GM23338 (cell line): ENCODE measurements at regions not wholly inside any gene's neighbourhood (a gene's known extent, or its start where the extent isn't known, plus 50 kb on each side); places are given as distances from the start of the nearest gene placed in this dataset.

Experiments used
- ATAC-seq: fragments of 200-7000 bp; cut with Tn5 transposase; 3 replicates; pipeline ENCODE4 v1.9.1; 2020
- DNase-seq: peaks from one replicate; pipeline ENCODE4 v3.0.0-alpha.2; 2015; ENCODE audit warnings: low spot score
- H2AFZ ChIP-seq: fragments of 200-600 bp; sonication (generic); 2 replicates; pipeline ENCODE4 v1.8.0; 2016; ENCODE audit warnings: antibody characterized with exemption, mild to moderate bottlenecking, moderate library complexity
- H3F3A ChIP-seq: fragments of 200-600 bp; sonication (generic); replicated peaks from 2 replicates; pipeline ENCODE4 v1.8.0; 2017; ENCODE audit warnings: antibody characterized with exemption, mixed run types, low read depth
- H3K27ac ChIP-seq: fragments of 200-600 bp; sonication (generic); 2 replicates; pipeline ENCODE4 v1.6.1; 2016; ENCODE audit warnings: low read depth
- H3K27me3 ChIP-seq: fragments of 200-600 bp; sonication (generic); 2 replicates; pipeline ENCODE4 v1.8.0; 2016; ENCODE audit warnings: mild to moderate bottlenecking, mixed run types, moderate library complexity; ENCODE audit not compliant: insufficient read depth
- H3K36me3 ChIP-seq: fragments of 200-600 bp; sonication (generic); 2 replicates; pipeline ENCODE4 v1.8.0; 2016; ENCODE audit warnings: mild to moderate bottlenecking; ENCODE audit not compliant: insufficient read depth
- H3K4me1 ChIP-seq: fragments of 200-600 bp; sonication (generic); 2 replicates; pipeline ENCODE4 v1.8.0; 2016; ENCODE audit warnings: mild to moderate bottlenecking, moderate library complexity; ENCODE audit not compliant: insufficient read depth
- H3K4me2 ChIP-seq: fragments of 200-600 bp; sonication (generic); 2 replicates; pipeline ENCODE4 v1.7.1; 2017; ENCODE audit warnings: mixed run types
- H3K4me3 ChIP-seq: fragments of 200-600 bp; sonication (generic); 2 replicates; pipeline ENCODE4 v1.6.1; 2016; ENCODE audit warnings: mixed run types
- H3K79me2 ChIP-seq: fragments of 200-600 bp; sonication (generic); replicated peaks from 2 replicates; pipeline ENCODE4 v1.8.0; 2017; ENCODE audit warnings: mild to moderate bottlenecking; ENCODE audit not compliant: insufficient read depth
- H3K9me2 ChIP-seq: fragments of 200-600 bp; sonication (generic); 2 replicates; pipeline ENCODE4 v1.8.0; 2017; ENCODE audit not compliant: insufficient read depth
- H4K20me1 ChIP-seq: fragments of 200-600 bp; sonication (generic); replicated peaks from 2 replicates; pipeline ENCODE4 v1.8.0; 2017; ENCODE audit warnings: mild to moderate bottlenecking; ENCODE audit not compliant: insufficient read depth
- H3K27ac Mint-ChIP-seq: 2 replicates; pipeline ENCODE4 v1.8.0; 2020; ENCODE audit warnings: inconsistent platforms, mild to moderate bottlenecking, moderate library complexity, mixed read lengths
- H3K27me3 Mint-ChIP-seq: 3 replicates; pipeline ENCODE4 v1.8.0; 2022; ENCODE audit warnings: low read depth, mild to moderate bottlenecking, moderate library complexity, mixed read lengths, inconsistent platforms; ENCODE audit not compliant: insufficient read depth, poor library complexity
- H3K36me3 Mint-ChIP-seq: 3 replicates; pipeline ENCODE4 v1.8.0; 2021; ENCODE audit warnings: low read depth, mild to moderate bottlenecking, inconsistent platforms, moderate library complexity, mixed read lengths
- H3K4me1 Mint-ChIP-seq: 3 replicates; pipeline ENCODE4 v1.8.0; 2020; ENCODE audit warnings: mild to moderate bottlenecking, inconsistent platforms, mixed read lengths
- H3K4me3 Mint-ChIP-seq: 3 replicates; pipeline ENCODE4 v1.8.0; 2021; ENCODE audit warnings: moderate library complexity, mild to moderate bottlenecking, inconsistent platforms, mixed read lengths
- H3K9me3 Mint-ChIP-seq: 3 replicates; pipeline ENCODE4 v1.8.0; 2020; ENCODE audit warnings: moderate library complexity, mild to moderate bottlenecking, inconsistent platforms, mixed read lengths
- CREB1 ChIP-seq: fragments of 250-450 bp; sonication (Bioruptor Pico); IDR thresholded peaks from 2 replicates; pipeline ENCODE4 v1.5.0; 2020; ENCODE audit warnings: low read depth, mild to moderate bottlenecking, moderate library complexity
- CTCF ChIP-seq, 2 experiments: fragments of 200-600 bp in 1 of 2; sonication (generic) in 1 of 2; conservative IDR thresholded peaks; 2 replicates each; pipeline versions ENCODE4 v1.5.1 to v1.6.1; 2016 to 2017; ENCODE audit warnings: antibody characterized with exemption in 2 of 2, low read depth in 2 of 2, mild to moderate bottlenecking in 2 of 2, moderate library complexity in 1 of 2
- ETS1 ChIP-seq: IDR thresholded peaks from 2 replicates; pipeline ENCODE4 v1.6.1; 2016; ENCODE audit warnings: antibody characterized with exemption
- JUNB ChIP-seq: IDR thresholded peaks from one replicate; pipeline ENCODE4 v1.6.1; 2016; ENCODE audit warnings: antibody characterized with exemption; ENCODE audit not compliant: unreplicated experiment
- NANOG ChIP-seq: IDR thresholded peaks from 2 replicates; pipeline ENCODE4 v1.6.1; 2016; ENCODE audit warnings: antibody characterized with exemption, borderline replicate concordance
- REST ChIP-seq: IDR thresholded peaks from one replicate; pipeline ENCODE4 v1.6.1; 2018; ENCODE audit warnings: antibody characterized with exemption; ENCODE audit not compliant: unreplicated experiment
- STAT1 ChIP-seq: IDR thresholded peaks from one replicate; pipeline ENCODE4 v1.6.1; 2016; ENCODE audit warnings: antibody characterized with exemption; ENCODE audit not compliant: unreplicated experiment
- ZNF114 ChIP-seq: fragments of 250-450 bp; sonication (Bioruptor Pico); IDR thresholded peaks from 2 replicates; pipeline ENCODE4 v1.5.0; 2020; ENCODE audit warnings: mild to moderate bottlenecking, moderate library complexity
- ZNF331 ChIP-seq: fragments of 250-450 bp; sonication (Bioruptor Pico); IDR thresholded peaks from 2 replicates; pipeline ENCODE4 v1.5.0; 2020; ENCODE audit warnings: low read depth, mild to moderate bottlenecking, moderate library complexity

- TF ChIP-seq REST (no peak), ETS1 (no peak), CREB1 (no peak), ZNF114 (CRISPR knock-in tag) (no peak), JUNB (no peak), STAT1 (no peak)
These were observed 2074.5 kb downstream of the MAT2B start (continued) for GRCh38 chr5:165579911-165580310.

DNA sequence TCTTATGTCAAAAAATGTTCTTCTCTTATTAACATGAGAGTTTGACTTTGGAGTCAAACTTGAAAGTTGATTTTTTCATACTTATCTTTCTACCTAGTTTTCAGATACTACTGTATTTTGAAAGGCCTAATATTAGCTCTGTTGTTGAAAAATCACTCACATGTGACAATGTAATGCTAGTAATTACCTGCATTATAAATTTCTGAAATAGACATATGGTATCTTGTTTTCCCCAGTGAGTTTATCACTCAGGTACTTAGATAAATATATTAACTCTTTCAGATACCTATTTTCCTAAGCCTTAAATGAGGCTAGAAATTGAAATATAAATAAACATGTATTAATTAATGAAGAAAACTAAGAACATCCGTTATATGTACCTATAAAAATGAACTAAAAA lies 2089.3 kb downstream of the MAT2B start:
- Histone ChIP-seq H3K4me2 (no peak overlapping the region), H3K36me3 (no peaks in the 10 kb centered on the region), H3K27me3 (no peaks in the 10 kb centered on the region), H4K20me1 (no peaks in the 10 kb centered on the region), H3F3A (no peaks in the 10 kb centered on the region), H3K27ac (no peak overlapping the region), H3K79me2 (no peaks in the 10 kb centered on the region), H3K9me2 (no peaks in the 10 kb centered on the region), H3K4me3 (no peak overlapping the region), H3K4me1 (no peaks in the 10 kb centered on the region), H2AFZ (no peak overlapping the region)
- DNase-seq (no peak), ATAC-seq (no peak)
- TF ChIP-seq CTCF (conservative IDR thresholded peaks at IDR 0.05; ENCODE audit: low read depth in 2 of 2), result no peak
- no peak for TF ChIP-seq ZNF331 (CRISPR knock-in tag)
- H3K36me3 Mint-ChIP-seq, result no peaks in the 10 kb centered on the region
- H3K4me1 Mint-ChIP-seq, result peaks cover 21% of the 10 kb centered on the region; the same call in 2 of the 3 replicates
- H3K27ac Mint-ChIP-seq, result no peak overlapping the region; the same call in 1 of the 2 replicates
- no peak overlapping the region for H3K4me3 Mint-ChIP-seq
- H3K9me3 Mint-ChIP-seq, result no peaks in the 10 kb centered on the region
- H3K27me3 Mint-ChIP-seq, result peaks cover 2% of the 10 kb centered on the region

DNA sequence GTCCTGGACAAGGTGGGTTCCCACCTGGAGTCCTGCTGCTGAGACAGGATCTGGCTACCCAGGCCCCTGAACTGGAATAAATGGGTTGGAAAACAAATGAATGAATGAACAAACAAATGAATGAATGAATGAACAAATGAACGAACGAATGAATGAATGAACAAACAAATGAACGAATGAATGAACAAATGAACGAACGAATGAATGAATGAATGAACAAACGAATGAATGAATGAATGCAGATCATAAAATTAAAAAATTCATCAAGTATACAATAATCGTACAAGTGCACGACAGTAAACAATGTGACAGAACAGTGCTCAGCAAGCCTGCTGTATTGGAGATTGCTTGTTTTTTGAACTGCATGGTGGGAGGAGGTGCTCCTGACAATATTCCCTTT lies 2097.1 kb downstream of the MAT2B start:
- Histone ChIP-seq H3K27me3 (no peaks in the 10 kb centered on the region), H3K9me2 (no peaks in the 10 kb centered on the region), H3K4me3 (no peak overlapping the region), H4K20me1 (no peaks in the 10 kb centered on the region), H3K36me3 (no peaks in the 10 kb centered on the region), H3F3A (no peaks in the 10 kb centered on the region), H2AFZ (no peak overlapping the region), H3K79me2 (no peaks in the 10 kb centered on the region), H3K27ac (no peak overlapping the region), H3K4me2 (no peak overlapping the region), H3K4me1 (no peaks in the 10 kb centered on the region)
- DNase-seq, result no peak
- Mint-ChIP-seq H3K27me3 (no peaks in the 10 kb centered on the region), H3K4me1 (no peaks in the 10 kb centered on the region), H3K4me3 (no peak overlapping the region), H3K27ac (no peak overlapping the region), H3K36me3 (no peaks in the 10 kb centered on the region), H3K9me3 (peaks cover 4% of the 10 kb centered on the region; the same call in 1 of the 3 replicates)
- no peak for ATAC-seq
- no peak for TF ChIP-seq NANOG
